Kidney epithelial cell (primary cell): ENCODE measurements at regions not wholly inside any gene's neighbourhood (a gene's known extent, or its start where the extent isn't known, plus 50 kb on each side); places are given as distances from the start of the nearest gene placed in this dataset.
"Not testable (repeated sequence)": the region's sequence is repeated elsewhere in the genome, so short reads cannot be mapped to it uniquely, and the experiment has no call there.

Experiments
- DNase-seq: peaks from one replicate; pipeline ENCODE4 v3.0.0-alpha.2; 2010; ENCODE audit warnings: low read depth
- H3K27me3 ChIP-seq: 2 replicates; pipeline ENCODE4 v1.6.0; 2011; ENCODE audit warnings: low read length; ENCODE audit not compliant: control insufficient read depth, insufficient read depth
- H3K36me3 ChIP-seq: 2 replicates; pipeline ENCODE4 v1.5.1; 2011; ENCODE audit warnings: low read length; ENCODE audit not compliant: control insufficient read depth, insufficient read depth
- H3K4me3 ChIP-seq: 2 replicates; pipeline ENCODE4 v1.5.1; 2011; ENCODE audit warnings: low read depth, mild to moderate bottlenecking, control low read depth, low read length
- CTCF ChIP-seq: IDR thresholded peaks from 2 replicates; pipeline ENCODE4 v1.5.1; 2011; ENCODE audit warnings: mild to moderate bottlenecking, moderate library complexity, low read length, control low read depth, inconsistent platforms; ENCODE audit not compliant: insufficient read depth, poor library complexity, severe bottlenecking

GRCh38 chr19:28299649-28300048, 913.3 kb downstream of the UQCRFS1 start:
- DNase-seq, result no peak
- Histone ChIP-seq H3K36me3 (no peaks in the 10 kb centered on the region), H3K27me3 (no peaks in the 10 kb centered on the region), H3K4me3 (no peak overlapping the region)
- no peak for TF ChIP-seq CTCF

- Histone ChIP-seq H3K4me3 (no peak overlapping the region), H3K36me3 (no peaks in the 10 kb centered on the region), H3K27me3 (no peaks in the 10 kb centered on the region)
- no peak for TF ChIP-seq CTCF
- DNase-seq, result no peak
Observed at GRCh38 chr19:28297586-28298157, 915.3 kb downstream of the UQCRFS1 start.

GRCh38 chr19:28297036-28297435, 915.9 kb downstream of the UQCRFS1 start:
- DNase-seq, result no peak
- Histone ChIP-seq H3K36me3 (no peaks in the 10 kb centered on the region), H3K27me3 (no peaks in the 10 kb centered on the region), H3K4me3 (no peak overlapping the region)
- TF ChIP-seq CTCF, result no peak

GRCh38 chr19:28296506-28296905, 916.4 kb downstream of the UQCRFS1 start:
- Histone ChIP-seq H3K36me3 (no peaks in the 10 kb centered on the region), H3K27me3 (no peaks in the 10 kb centered on the region), H3K4me3 (no peak overlapping the region)
- no peak for TF ChIP-seq CTCF
- DNase-seq, result no peak

GRCh38 chr19:28294975-28295374, 918.0 kb downstream of the UQCRFS1 start:
- H3K36me3 ChIP-seq, H3K4me3 ChIP-seq, H3K27me3 ChIP-seq, DNase-seq: not testable (repeated sequence)

GRCh38 chr19:28294395-28294794, 918.6 kb downstream of the UQCRFS1 start:
- no peak overlapping the region for H3K4me3 ChIP-seq
- no peaks in the 10 kb centered on the region for H3K36me3 ChIP-seq
- H3K27me3 ChIP-seq, result no peaks in the 10 kb centered on the region
- no peak for TF ChIP-seq CTCF
- DNase-seq, result no peak

GRCh38 chr19:28293685-28294084, 919.3 kb downstream of the UQCRFS1 start:
- DNase-seq, result no peak
- TF ChIP-seq CTCF, result no peak
- Histone ChIP-seq H3K36me3 (no peaks in the 10 kb centered on the region), H3K4me3 (no peak overlapping the region), H3K27me3 (no peaks in the 10 kb centered on the region)
